ENCODE measurements at regions not wholly inside any gene's neighbourhood (a gene's known extent, or its start where the extent isn't known, plus 50 kb on each side); places are given as distances from the start of the nearest gene placed in this dataset.
A peak's percentile ranks its signal among the peaks of the same experiment; 100 is the strongest.

DNA sequence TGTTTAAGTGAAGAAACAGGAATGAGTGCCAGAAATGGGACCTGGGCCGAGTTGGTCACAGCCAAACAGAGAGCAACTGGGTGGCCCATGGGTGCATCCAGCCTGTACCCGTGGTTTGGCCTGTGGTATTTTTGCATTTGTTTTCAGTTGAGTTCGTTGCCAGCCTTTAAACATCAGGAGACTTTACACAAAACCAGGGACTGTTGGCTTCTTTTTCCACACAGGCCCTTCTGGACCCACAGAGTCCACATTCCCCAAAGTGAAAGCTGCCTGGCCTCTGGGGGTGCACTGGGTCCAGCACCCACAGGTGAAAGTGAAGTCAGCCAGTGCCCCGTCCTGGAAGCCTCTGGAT lies 54.1 kb upstream of the TNS3 start:
- DNase-seq: no peak

DNA sequence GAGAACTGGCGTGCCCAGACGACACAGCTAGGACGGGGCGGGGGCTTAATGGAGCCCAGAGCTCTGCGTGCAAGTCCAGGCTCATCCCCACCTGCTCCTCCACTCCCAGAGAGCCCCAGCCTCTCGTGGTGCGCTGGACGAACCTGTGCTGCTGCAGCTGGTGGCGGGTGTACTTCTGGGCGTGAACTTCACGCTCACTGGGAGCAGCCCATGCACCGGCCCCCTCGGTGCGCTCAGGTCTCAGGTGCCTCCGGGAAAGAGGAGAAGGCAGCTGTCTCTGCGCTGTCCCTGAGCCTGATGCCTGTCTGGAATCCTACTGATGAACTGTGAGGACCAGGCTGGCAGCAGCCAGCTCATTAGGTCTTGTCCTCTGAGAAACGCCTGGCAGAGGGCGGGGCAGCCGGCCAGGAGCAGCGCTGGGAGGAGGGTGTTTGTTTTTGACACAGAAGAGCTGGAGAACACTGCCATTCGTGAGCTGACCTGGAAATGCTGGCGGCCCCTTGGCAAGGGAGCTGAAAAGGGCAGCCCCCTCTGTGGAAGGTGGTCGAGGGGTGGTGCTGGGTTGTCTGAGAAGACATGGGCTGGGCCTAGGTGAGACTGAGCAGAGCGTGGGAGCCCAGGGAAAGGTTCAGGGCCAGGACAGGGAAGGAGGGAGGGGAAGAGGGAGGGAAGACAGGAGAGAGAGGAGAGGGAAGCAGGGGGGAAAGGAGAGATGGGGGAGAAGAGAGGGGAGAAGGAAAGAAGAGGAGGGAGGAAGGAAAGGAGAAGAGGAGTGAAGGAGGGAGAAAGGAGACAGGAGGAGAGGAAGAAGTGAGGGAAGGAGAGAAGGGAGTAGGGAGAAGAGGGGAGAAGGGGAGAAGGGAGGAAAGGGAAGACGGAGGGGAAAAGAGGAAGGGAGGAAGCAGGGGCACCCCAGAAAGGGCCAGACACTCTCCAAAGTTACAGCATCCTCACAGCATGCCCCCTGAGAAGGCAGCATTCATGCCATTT lies 53.5 kb upstream of the TNS3 start:
- peak; percentile 56 to 78 for DNase-seq

DNA sequence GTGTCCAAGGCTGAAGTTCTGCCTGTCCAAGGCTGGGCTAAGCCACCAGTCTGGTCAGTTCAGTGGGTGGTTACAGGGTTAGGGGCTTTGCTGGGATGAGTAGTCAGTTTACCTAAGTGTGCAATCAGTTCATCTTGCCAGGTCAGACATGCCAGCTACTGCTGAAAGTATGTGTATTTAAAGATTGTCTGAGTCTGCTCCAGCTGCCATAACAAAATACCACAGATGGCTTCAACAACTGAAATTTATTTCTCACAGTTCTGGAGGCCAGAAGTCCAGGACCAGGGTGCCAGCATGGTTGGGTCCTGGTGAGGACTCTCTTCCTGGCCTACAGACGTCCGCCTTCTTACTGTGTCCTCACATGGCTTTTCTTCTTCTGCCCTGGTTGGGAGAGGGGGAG lies 52.4 kb upstream of the TNS3 start:
- no peak for DNase-seq

DNA sequence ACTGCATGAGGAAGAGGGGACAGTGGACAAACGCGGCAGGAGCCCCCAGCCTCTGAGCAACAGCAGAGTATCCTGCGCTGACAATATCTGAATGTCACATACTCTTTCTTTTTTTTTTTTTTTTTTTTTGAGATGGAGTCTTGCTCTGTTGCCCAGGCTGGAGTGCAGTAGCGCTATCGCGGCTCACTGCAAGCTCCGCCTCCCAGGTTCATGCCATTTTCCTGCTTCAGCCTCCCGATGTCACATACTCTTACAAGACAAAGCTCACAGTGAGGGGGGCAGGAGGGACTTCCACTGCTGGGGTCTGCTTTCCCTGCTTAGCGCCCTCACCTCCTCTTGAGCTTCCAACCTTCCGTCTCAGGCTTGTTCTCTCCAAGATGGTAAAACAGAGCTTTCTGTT lies 51.2 kb upstream of the TNS3 start:
- DNase-seq: no peak
